ENCODE measurements at regions not wholly inside any gene's neighbourhood (a gene's known extent, or its start where the extent isn't known, plus 50 kb on each side); places are given as distances from the start of the nearest gene placed in this dataset.

DNA sequence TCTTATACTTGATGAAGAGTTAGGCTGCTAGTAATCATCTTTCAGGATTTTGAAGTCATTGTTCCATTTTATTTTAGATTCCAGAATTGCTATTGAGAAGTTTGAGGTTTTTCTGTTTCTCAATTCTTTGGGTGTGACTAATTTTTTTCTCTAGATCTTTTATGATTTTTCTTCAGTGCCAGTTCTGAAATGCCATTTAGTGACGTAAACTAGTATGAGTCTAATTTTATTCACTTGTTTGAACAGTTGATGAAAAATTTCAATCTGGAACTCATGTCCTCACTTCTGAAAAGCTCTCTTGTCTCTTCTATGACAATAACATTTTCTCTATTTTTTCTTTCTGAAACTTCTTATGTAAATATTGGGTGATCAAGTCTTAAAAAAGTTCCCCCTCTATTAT, 188.5 kb upstream of the HTR2A start:
- TF ChIP-seq, protein P1, sequence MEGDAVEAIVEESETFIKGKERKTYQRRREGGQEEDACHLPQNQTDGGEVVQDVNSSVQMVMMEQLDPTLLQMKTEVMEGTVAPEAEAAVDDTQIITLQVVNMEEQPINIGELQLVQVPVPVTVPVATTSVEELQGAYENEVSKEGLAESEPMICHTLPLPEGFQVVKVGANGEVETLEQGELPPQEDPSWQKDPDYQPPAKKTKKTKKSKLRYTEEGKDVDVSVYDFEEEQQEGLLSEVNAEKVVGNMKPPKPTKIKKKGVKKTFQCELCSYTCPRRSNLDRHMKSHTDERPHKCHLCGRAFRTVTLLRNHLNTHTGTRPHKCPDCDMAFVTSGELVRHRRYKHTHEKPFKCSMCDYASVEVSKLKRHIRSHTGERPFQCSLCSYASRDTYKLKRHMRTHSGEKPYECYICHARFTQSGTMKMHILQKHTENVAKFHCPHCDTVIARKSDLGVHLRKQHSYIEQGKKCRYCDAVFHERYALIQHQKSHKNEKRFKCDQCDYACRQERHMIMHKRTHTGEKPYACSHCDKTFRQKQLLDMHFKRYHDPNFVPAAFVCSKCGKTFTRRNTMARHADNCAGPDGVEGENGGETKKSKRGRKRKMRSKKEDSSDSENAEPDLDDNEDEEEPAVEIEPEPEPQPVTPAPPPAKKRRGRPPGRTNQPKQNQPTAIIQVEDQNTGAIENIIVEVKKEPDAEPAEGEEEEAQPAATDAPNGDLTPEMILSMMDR (IDR thresholded peaks at IDR 0.05) = no peak
- TF ChIP-seq POLR2A (IDR thresholded peaks at IDR 0.05) = no peak
